Stimulated activated CD8-positive, alpha-beta memory T cell treated with anti-CD3 and anti-CD28 coated beads, Interleukin-15, amount 100 ng/mL, for 4 hours (primary cell): ENCODE measurements at regions not wholly inside any gene's neighbourhood (a gene's known extent, or its start where the extent isn't known, plus 50 kb on each side); places are given as distances from the start of the nearest gene placed in this dataset.

Source experiments
- DNase-seq, 2 donors: peaks; one replicate each; pipeline ENCODE4 v3.0.0-alpha.2; 2020; ENCODE audit warnings: low read depth in 2 of 2

DNA sequence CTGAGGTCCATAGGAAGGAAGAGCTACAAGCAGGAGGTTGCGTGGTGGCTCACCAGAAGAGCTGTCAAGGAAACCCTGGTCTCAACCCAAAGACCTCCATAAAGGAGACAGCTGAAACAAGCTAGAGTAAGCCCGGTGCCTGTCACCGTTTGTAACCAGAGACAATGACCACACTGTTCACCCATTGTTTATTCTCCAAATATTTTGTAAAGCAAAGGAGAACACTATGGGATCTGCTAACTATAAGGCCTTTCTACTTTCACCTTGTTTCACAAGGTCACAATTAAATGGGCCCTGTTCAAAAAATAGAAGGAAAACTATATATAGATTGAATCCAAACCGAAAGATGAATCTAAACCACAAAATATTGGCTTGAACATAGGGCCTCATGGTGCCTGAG is 128.9 kb upstream of the TPRG1 start:
- DNase-seq: no peak

DNA sequence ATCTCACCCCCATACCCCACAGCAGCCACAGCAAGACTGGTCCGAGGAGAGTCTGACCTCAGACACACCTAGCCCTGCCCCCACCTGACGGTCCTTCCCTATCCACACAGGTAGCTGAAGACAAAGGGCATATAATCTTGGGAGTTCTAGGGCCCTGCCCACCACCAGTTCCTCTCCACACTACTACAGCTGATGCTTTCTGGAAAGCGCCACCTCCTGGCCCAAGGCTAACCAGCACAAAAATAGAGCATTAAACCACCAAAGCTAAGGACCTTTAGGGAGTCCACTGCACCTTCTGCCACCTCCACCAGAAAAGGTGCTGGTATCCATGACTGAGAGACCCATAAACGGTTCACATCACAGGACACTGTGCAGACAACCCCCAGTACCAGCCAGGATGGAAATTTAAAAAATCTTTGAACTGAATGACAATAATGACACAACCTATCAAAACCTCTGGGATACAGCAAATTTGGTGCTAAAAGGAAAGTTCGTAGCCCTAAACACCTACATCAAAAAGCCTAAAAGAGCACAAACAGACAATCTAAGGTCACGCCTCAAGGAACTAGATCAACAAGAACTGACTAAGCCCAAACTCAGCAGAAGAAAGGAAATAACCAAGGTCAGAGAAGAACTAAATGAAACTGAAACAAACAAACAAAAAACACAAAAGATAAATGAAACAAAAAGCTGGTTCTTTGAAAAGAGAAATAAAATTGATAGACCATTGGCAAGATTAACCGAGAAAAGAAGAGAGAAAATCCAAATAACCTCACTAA is 122.1 kb upstream of the TPRG1 start:
- no peak for DNase-seq

DNA sequence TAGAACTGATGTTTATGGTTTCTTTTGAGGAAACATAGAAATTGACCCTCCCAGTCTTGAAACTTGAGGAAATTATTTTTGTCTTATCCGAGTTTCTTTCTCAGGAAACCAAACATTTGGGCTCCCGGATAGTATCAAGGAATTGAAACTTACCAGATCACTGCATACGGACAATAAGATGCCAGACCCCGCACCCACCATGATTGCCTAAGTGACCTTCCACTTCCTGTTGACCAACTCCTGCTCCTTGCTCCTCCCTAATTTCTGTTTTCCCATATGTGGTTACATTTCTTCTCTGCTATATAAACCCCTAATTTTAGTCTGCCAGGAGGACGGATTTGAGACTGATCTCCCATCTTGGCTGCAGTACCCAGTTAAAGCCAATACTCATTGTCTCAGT is 118.4 kb upstream of the TPRG1 start:
- no peak for DNase-seq

DNA sequence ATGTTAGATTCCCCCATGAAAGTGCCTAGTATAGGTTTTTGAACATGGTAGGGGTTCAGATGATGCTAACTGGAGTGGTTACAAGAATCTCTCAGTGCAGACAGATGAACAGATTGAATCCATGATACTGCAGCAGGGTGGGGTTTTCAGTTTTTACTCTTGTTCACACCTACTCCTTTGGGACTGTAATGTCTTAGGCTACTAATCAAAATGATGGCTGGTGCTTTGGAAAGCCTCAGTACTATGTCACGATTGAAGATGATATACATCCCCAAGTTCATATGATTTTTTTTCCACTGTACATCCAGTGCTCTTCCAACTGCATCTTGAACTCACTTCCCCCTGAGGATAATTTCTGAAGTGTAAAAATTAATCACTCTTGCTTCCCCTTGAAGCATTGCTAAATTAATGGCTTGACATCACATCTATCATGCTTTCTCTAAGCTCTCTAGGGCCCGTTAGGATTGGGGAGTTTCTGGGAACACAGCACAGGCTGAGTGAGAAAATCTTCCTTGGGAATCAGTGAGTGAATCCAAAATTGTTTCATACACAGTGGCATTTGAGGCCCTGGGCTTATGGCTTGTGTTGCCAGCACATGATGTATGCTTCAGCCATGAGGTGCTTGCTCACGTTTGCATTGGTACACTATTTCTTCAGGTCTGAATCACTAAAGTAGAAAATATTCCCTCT is 115.0 kb upstream of the TPRG1 start:
- DNase-seq: no peak

DNA sequence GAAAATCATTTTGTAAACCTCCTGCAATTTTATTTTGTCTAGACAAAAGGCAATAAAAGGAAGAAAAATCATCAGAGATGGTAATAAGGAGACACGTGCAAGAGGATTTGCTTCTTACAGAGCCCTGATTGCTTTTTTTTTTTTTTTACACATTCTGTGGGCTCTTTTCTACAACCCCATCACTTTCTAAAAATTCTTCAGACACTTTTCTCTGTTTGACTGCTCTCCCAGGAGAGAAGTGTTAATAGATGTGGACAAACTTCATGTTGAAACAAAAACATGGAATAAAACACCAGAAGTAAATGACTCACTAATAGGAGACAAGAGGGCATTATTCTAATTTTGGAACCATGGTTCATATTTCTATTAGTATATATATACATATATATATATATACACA is 114.4 kb upstream of the TPRG1 start:
- DNase-seq: no peak

DNA sequence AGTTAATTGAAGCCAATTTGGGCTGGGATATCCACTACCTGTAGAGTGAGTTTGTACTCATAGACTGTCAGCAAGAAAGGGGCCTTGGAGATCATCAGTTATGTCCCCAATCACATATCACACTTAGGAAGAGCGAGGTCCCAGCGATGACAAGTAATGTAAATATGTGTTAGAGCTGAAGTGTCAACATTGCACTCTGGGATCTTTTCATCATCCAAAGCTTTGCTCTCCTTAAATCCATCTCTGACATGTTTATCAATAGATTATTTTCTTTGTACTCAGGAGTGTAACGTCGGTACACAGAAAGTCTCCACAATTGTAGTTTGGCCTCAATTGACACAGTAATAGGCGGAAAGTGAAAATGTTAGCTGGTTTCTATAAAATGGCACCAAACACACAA is 113.7 kb upstream of the TPRG1 start:
- DNase-seq: no peak

DNA sequence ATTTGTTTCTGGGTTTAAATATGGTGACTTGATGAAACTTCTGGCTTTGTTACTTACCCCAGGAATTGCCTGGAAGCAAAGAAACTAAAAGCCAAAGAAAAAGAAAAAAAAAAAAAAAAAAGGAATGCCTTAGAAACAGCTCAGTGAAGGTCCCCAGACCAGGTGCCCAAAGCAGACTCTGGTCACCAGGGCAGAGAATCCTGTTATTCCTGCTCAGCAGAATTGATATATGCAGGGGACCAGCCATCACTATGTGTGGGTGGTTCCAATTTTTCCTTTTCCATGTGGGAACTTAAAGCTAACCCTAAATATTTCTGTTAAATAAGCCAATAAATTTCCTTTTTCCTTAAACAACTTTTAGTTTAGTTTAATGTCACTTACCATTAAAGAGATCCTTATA is 100.8 kb upstream of the TPRG1 start:
- no peak for DNase-seq

DNA sequence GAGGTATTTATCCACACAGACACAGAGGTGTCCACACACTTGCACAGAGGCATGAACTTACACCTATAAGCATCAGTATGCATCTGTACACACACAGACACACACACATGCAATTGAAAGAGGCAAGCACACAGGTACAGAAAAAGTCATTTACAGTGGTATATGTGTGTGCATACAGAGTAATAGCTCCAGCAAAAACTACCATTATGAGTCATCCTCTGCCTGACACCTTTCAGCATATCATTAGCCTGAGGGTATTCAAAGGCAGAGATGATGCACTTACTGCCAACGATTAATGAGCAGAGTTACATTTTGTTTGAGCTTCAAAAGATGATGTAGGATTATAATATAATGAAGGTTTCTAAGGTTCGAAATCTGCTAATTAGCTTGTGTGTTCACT is 100.3 kb upstream of the TPRG1 start:
- DNase-seq: no peak

DNA sequence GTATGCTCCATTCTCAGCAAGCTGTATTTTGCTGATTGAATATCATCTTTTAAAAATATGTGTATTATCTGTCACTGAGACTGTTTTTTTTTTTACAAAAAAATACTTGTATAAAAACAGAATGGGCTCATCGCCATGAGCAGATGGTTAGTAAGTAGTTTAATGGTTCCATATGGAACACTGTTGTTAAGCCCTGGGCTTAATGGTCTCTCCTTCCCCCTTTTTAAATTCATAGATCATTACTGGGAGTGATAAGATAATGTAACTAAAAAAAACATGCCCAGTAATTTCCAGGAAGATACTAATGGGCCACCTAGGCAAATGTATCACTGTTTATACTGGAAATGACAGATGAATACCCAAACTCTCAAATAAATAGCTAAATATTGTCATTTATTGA is 95.3 kb upstream of the TPRG1 start:
- no peak for DNase-seq

DNA sequence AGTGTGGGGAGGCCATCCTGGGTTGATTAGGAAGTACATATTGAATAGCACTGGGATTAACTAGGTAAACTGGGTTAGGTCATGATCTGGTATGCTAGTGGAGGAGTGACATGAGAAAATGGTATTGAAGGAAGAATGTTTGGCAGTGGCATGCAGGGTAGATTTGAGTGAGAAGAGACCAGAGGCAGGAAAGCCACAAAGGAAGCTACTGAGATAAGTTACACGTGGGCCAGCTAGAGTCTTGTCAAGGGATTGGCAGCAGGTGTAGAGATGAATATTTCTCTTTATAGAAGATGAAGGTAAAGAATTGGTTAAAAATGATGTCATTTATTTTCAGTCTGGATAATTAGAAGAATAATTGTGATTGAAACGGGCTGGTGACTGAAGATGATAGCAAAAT is 91.0 kb upstream of the TPRG1 start:
- no peak for DNase-seq

DNA sequence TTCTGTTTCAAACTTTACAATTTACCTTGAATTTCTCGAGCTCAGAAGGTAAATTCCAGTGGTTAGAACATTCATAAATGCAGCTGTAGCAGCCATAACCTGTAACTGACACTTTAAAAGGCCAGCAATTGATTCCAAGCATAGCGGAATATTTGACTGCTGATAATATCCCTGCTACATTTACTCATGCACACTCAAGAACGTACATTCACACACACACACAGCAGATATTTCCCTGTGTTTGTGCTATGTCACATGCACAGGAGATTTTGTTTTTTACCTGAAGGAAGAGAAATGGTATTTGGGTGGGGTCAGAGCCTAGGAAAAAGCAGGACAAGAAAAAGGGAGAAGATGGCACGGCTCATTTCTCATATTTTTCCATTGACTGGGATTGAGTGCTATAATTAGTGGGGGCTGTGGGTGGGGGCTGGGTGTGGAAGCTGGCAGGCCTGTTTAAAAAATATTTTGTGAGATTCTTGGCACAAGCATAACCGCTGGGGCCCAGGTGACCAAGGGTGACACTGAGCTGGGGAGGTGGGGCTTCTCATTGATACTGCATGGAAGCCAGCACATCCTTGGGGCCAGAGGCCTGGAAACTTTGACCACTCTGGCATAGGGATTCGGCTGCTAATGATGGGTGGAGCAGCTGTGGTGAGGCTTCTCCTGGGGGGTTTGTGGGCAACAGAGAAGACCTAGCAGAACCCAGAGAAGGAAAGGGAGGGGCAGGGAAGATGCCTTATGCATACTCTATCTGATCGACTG is 88.9 kb upstream of the TPRG1 start:
- DNase-seq: no peak

DNA sequence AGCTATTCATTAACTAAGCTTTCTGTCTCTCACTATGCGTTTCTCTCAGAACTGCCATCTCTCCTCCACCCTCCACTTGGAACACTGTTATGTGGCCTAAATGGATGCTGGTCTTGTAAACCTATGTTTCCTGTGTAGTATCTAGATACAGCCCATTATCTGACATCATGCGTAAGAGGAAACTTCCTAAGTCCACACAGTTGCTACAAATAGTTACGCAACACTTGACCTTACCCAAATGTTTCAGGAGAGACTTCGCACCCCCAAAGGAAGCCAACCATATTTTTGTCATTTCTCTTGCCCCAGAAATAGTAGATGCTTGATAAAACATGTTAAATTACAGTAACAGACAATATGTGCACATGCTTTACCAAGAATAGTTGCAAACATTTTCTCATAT is 87.2 kb upstream of the TPRG1 start:
- DNase-seq: no peak

DNA sequence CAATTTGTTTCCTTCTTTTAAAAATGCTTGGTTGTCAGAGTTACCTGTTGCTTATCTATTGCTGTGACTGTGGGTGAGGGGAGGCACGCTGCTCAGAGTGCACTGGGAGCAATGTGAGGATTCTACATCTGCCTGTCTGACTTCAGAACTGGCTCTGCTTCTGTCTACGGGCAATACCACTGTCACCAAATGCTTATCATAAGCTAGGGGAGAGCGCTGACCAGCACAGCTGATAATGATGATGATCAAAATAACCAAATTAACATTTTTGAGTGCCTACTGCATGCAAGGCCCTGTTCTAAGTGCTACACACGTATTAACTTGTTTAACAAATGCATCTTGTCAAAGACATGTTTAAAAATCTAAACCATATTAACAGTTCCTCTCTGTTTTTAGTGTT is 79.2 kb upstream of the TPRG1 start:
- no peak for DNase-seq

DNA sequence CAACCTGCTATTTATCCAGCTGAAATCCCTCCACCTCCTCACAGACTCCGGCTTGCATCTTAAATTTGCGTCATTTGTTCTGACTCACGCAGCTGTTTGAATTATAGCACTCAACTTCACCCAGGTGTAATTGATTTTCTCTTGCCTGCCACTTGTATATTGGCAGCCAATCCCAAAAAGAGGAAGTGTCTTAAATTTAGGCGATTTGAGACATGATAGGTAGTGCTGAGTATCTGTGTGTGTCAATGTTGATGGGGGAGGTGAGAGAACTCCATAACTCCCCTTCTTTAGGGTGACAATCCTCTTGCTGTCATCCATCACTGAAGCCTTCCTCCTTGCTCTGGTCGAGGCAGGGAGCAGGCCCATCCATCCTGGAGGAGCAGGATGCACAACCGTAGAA is 77.2 kb upstream of the TPRG1 start:
- DNase-seq: no peak

DNA sequence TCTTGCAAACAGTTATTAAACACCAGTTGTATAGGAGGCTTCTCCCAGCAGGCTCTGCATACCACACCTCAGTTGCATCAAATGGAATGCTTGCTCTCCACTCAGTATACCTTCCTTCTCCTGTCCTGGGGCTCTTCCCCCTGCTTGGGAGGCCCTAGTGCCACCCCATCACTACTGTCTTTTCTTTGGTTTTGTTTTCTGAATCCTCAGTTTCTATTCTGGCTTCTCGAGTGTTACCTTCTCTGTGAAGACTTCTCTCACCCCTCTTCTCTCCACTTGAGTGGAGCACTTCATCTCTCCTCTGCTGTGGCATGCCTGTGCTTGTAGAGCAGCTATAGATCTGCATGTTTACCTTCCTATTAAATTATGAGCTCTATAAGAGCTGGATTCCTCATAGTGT is 75.7 kb upstream of the TPRG1 start:
- DNase-seq: no peak

DNA sequence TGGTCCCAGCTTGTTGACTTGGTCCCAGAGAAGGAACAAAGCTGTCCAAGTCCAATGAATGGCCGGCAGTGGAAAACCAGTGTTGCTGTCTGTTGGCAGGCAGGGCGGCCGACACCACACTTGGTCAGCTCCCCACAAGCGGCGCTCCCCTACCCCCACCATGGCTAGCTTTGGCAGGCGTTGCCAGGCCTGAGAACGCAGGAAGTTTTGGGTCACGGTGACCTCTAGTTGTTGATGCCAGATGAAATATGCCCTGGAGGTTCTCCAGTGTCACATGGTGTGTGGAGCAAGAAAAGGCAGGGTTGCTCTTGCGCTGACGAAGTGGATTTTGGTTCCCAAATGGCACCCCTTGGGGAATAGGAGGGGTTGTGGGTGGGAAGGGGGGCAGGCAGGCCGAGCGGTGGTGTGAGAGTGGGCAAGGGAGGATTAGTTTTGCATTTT is 72.7 kb upstream of the TPRG1 start:
- DNase-seq: no peak

DNA sequence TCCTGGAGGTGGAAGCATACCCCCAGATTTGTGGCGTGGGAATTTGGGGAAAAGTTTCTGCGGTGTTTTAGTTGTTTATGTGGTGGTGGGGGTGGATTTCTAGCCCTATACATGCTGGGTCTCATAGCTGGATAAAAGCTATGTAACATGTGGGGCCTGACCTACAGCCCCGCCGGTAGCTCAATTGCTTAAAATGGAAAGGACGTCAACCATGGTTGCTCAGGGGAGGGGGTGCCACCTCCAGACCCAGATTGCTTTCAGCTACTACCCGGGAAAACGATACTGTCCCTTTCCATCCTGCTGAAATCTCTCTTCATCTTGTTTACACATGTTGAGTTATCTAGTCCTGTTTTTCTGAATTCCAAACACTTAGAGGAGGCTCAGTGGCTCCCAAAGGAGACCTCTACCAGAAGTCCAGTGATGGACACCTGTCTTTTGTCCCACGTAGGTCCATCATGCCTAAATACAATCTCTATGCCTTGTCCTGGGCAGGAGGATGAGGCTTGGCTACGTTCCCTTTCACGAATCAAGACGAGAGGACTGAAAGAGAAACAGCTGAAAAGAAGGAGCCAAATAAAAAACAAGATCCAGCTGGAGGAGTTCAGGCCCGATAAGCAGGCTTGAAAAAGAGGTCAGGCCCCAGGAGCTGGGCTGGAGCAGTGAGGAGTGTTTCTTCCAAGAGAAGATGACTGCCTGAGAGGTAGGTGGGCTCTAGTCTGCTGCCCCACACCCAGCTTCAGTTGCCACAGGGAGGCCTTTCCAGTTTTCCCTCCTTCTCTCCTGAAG is 72.1 kb upstream of the TPRG1 start:
- DNase-seq: no peak

DNA sequence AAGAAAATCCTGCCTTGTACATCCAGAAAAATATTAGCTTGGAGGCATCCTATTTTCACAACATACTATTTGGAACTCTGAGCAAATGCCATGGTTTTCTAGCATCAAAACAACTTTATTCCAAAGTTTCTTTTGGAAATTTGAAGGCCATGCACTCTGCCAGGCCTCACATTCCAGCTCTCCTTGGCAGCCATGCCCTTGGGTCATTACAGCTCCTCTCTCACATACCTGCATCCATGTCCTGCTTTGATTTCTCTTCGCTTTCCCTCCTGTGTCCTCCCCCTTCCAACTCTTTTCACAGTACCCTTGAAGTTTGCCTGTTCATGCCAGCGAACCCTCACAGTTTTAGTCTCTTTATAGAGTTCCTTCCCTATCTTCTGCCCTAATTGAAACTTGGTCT is 70.9 kb upstream of the TPRG1 start:
- DNase-seq: no peak

DNA sequence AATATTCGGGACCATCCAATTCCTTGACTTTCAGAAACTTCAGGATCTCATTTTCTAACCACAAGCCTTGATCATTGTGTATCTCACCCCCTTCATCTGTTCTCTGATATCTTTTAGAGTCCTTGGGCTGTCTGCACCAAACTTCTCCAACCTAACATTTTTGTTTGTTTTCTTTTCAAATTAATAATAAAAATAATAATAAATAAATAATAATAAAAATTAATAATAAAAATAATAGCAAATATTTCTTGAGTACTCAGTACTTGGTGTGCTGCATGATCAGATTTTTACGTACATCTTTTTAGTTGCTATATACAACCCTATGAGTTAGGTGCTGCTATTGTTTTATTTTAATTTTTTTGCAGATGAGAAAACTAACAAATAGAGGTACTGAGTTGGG is 70.2 kb upstream of the TPRG1 start:
- DNase-seq: no peak

DNA sequence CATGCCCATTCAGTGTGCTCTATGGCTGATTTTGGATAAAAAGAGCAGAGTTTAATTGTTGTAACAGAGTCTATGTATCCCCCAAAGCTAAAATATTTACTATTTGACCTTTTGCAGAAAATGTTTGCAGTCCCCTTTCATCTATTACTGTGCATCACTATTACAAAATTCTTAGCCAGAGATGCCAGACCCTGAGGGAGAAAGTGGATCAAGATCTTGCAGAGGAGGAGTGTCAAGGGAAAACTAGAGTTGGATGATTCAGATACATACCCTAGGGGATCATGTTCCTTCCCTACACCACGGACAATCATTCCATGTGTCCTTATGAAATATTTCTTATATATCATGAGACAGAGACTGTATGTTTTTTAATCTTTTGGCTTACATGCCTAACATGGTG is 68.6 kb upstream of the TPRG1 start:
- no peak for DNase-seq

DNA sequence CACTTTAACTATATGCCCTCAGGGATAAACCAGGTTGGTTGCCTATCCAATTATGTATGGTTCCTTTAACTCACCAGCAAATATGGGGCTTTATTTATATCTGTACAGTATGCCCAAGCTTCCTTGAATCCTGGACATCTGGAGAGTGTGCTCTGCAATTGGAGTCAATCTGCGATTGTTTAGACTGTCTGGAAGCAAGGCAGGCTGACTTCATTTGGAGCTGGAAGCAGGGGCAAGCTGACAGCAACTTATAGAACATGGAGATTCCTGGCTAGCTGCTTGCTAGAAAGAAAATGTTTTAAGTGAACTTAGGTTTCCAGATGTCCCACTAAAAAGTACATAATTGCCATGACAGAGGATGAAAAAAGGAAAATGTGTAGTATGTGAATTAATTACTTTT is 63.7 kb upstream of the TPRG1 start:
- DNase-seq: no peak

DNA sequence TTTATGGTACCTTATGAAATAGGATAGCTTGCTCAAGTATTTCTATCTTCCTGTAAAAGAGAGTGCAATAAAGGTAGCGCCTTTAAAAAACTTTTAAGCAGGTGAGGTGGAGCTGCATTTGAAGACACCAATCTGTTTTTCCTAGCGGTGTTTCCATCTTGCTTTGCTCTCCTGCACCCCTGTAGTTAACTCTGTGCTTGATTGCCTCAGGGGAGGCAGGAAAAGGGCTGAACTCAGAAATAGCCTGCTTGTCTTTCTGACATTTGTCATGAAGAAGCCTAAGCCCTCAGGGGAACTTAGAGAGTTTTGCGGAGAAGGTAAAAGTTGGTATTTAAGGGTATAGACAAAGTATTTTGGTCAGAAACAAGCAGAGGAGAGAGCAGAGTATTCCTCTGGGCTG is 63.0 kb upstream of the TPRG1 start:
- DNase-seq: no peak
